ENCODE measurements at regions not wholly inside any gene's neighbourhood (a gene's known extent, or its start where the extent isn't known, plus 50 kb on each side); places are given as distances from the start of the nearest gene placed in this dataset.

- no peak for DNase-seq (ENCODE audit: low read depth)
- no peak overlapping the region for H3K4me3 ChIP-seq (ENCODE audit: low read depth, low read length)
- no peak for TF ChIP-seq CTCF (IDR thresholded peaks at IDR 0.05; ENCODE audit: insufficient read depth, low read depth, low read length)
These were observed 294.9 kb upstream of the TRPC5 start for GRCh38 chrX:112377481-112377880.

GRCh38 chrX:112368371-112368770, 285.8 kb upstream of the TRPC5 start:
- no peak for DNase-seq (ENCODE audit: low read depth)
- no peak for TF ChIP-seq CTCF (IDR thresholded peaks at IDR 0.05; ENCODE audit: insufficient read depth, low read depth, low read length)

GRCh38 chrX:112367065-112367464, 284.5 kb upstream of the TRPC5 start:
- H3K4me3 ChIP-seq (ENCODE audit: low read depth, low read length) = no peak overlapping the region
- no peak for TF ChIP-seq CTCF (IDR thresholded peaks at IDR 0.05; ENCODE audit: insufficient read depth, low read depth, low read length)
- no peak for DNase-seq (ENCODE audit: low read depth)

More at GRCh38 chrX:112368371-112368770, 285.8 kb upstream of the TRPC5 start:
- no peak overlapping the region for H3K4me3 ChIP-seq (ENCODE audit: low read depth, low read length)

- no peak overlapping the region for H3K4me3 ChIP-seq (ENCODE audit: low read depth, low read length)
- TF ChIP-seq CTCF (IDR thresholded peaks at IDR 0.05; ENCODE audit: insufficient read depth, low read depth, low read length) = no peak
- DNase-seq (ENCODE audit: low read depth) = no peak
These were observed 277.3 kb upstream of the TRPC5 start for GRCh38 chrX:112359906-112360305.

GRCh38 chrX:112355931-112356330, 273.4 kb upstream of the TRPC5 start:
- TF ChIP-seq CTCF (IDR thresholded peaks at IDR 0.05; ENCODE audit: insufficient read depth, low read depth, low read length) = no peak
- no peak for DNase-seq (ENCODE audit: low read depth)
- H3K4me3 ChIP-seq (ENCODE audit: low read depth, low read length) = no peak overlapping the region

- no peak for TF ChIP-seq CTCF (IDR thresholded peaks at IDR 0.05; ENCODE audit: insufficient read depth, low read depth, low read length)
- H3K4me3 ChIP-seq (ENCODE audit: low read depth, low read length) = no peak overlapping the region
- no peak for DNase-seq (ENCODE audit: low read depth)
These were observed 259.0 kb upstream of the TRPC5 start for GRCh38 chrX:112341598-112341997.

- no peak overlapping the region for H3K4me3 ChIP-seq (ENCODE audit: low read depth, low read length)
- TF ChIP-seq CTCF (IDR thresholded peaks at IDR 0.05; ENCODE audit: insufficient read depth, low read depth, low read length) = no peak
- no peak for DNase-seq (ENCODE audit: low read depth)
These were observed 230.6 kb upstream of the TRPC5 start for GRCh38 chrX:112313201-112313600.
